ENCODE measurements at regions not wholly inside any gene's neighbourhood (a gene's known extent, or its start where the extent isn't known, plus 50 kb on each side); places are given as distances from the start of the nearest gene placed in this dataset.

- Histone ChIP-seq H3K27ac (no peak overlapping the region), H3K27me3 (no peaks in the 10 kb centered on the region), H3K9me3 (no peaks in the 10 kb centered on the region), H3K36me3 (no peaks in the 10 kb centered on the region), H3K9ac (ENCODE audit: low read depth in 2 of 2, low read length in 2 of 2) (no peak overlapping the region), H3K4me1 (no peaks in the 10 kb centered on the region), H3K4me3 (no peak overlapping the region)
- intact Hi-C loops (cut with DNase I), result loop anchor here (10.0 kb wide), 1 partner anchor 372 kb away; no protein-coding TSS in a partner anchor
- TF ChIP-seq CTCF (IDR thresholded peaks at IDR 0.05), result peak; percentile 21
- peak; percentile 52 for DNase-seq
These were observed 187.1 kb upstream of the DNAJC19 start for GRCh38 chr3:181176601-181177000.

GRCh38 chr3:181174676-181175233 is 185.2 kb upstream of the DNAJC19 start:
- no peak for DNase-seq
- Histone ChIP-seq H3K27ac (no peak overlapping the region), H3K27me3 (no peaks in the 10 kb centered on the region), H3K9ac (ENCODE audit: low read depth in 2 of 2, low read length in 2 of 2) (no peak overlapping the region), H3K36me3 (no peaks in the 10 kb centered on the region), H3K9me3 (no peaks in the 10 kb centered on the region), H3K4me1 (no peaks in the 10 kb centered on the region), H3K4me3 (no peak overlapping the region)
- no peak for TF ChIP-seq CTCF (IDR thresholded peaks at IDR 0.05)
- intact Hi-C loops (cut with DNase I), result loop anchor here (10.0 kb wide), 1 partner anchor 370 kb away; no protein-coding TSS in a partner anchor

GRCh38 chr3:181174022-181174421 is 184.5 kb upstream of the DNAJC19 start:
- Histone ChIP-seq H3K9ac (ENCODE audit: low read depth in 2 of 2, low read length in 2 of 2) (no peak overlapping the region), H3K4me1 (no peaks in the 10 kb centered on the region), H3K27me3 (no peaks in the 10 kb centered on the region), H3K27ac (no peak overlapping the region), H3K36me3 (no peaks in the 10 kb centered on the region), H3K9me3 (no peaks in the 10 kb centered on the region), H3K4me3 (no peak overlapping the region)
- intact Hi-C loops (cut with DNase I), result loop anchor here (10.0 kb wide), 1 partner anchor 369 kb away; no protein-coding TSS in a partner anchor
- no peak for DNase-seq
- no peak for TF ChIP-seq CTCF (IDR thresholded peaks at IDR 0.05)

GRCh38 chr3:181173227-181173626 is 183.7 kb upstream of the DNAJC19 start:
- intact Hi-C loops (cut with DNase I), result loop anchor here (10.0 kb wide), 1 partner anchor 368 kb away; no protein-coding TSS in a partner anchor
- Histone ChIP-seq H3K4me3 (no peak overlapping the region), H3K4me1 (no peaks in the 10 kb centered on the region), H3K27me3 (no peaks in the 10 kb centered on the region), H3K9me3 (no peaks in the 10 kb centered on the region), H3K9ac (ENCODE audit: low read depth in 2 of 2, low read length in 2 of 2) (no peak overlapping the region), H3K27ac (no peak overlapping the region), H3K36me3 (no peaks in the 10 kb centered on the region)
- TF ChIP-seq CTCF (IDR thresholded peaks at IDR 0.05), result no peak
- DNase-seq, result no peak

GRCh38 chr3:181134873-181135272 is 145.3 kb upstream of the DNAJC19 start:
- intact Hi-C loops (cut with DNase I), result no loop called here
- H3K36me3 ChIP-seq, result no peaks in the 10 kb centered on the region
- DNase-seq, result no peak
- H3K9ac ChIP-seq (ENCODE audit: low read depth in 2 of 2, low read length in 2 of 2), result no peak overlapping the region
- H3K4me3 ChIP-seq, result no peak overlapping the region
- no peak overlapping the region for H3K27ac ChIP-seq
- H3K4me1 ChIP-seq, result no peaks in the 10 kb centered on the region
- TF ChIP-seq CTCF (IDR thresholded peaks at IDR 0.05), result no peak
- H3K9me3 ChIP-seq, result no peaks in the 10 kb centered on the region
- no peaks in the 10 kb centered on the region for H3K27me3 ChIP-seq

Data from colonic mucosa (tissue), 4 donors.